ENCODE measurements at regions not wholly inside any gene's neighbourhood (a gene's known extent, or its start where the extent isn't known, plus 50 kb on each side); places are given as distances from the start of the nearest gene placed in this dataset.

DNA sequence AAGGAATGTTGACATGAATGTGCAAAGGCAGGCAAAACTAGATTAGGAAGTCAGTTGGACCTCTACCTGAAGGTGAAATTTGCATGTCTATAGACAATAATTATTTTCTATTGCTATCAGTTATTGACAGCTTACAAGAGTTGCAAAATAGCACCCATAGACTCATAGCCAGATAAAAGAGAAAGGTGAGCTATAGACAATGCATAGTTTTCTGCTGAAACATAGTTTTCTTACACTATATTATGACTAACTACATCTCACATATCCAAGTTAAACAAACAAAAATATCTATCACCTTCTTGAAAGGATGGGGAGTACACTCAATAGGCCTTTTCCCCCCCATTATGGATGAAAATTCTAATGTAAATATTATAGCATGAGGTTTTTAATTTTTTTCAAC lies 305.0 kb downstream of the PTH2R start:
- Histone ChIP-seq H3K36me3 (ENCODE audit: control insufficient read depth, insufficient read depth, low read length) (no peaks in the 10 kb centered on the region), H4K20me1 (ENCODE audit: control insufficient read depth, extremely low read depth, insufficient read depth, low read length) (no peaks in the 10 kb centered on the region), H3K79me2 (ENCODE audit: control insufficient read depth, insufficient read depth, low read length) (no peaks in the 10 kb centered on the region), H2AFZ (ENCODE audit: low read length) (no peak overlapping the region), H3K4me2 (ENCODE audit: extremely low read depth, insufficient read depth, low read length) (no peak overlapping the region), H3K27ac (ENCODE audit: insufficient read depth, low read length) (no peak overlapping the region), H3K27me3 (ENCODE audit: control insufficient read depth, insufficient read depth, low read length) (no peaks in the 10 kb centered on the region), H3K4me1 (ENCODE audit: control insufficient read depth, extremely low read depth, insufficient read depth, low read length) (no peaks in the 10 kb centered on the region), H3K4me3 (replicated peaks in 1 of 4; ENCODE audit: control extremely low read depth in 1 of 4, insufficient read depth in 1 of 4, low read depth in 3 of 4, low read length in 4 of 4) (no peak overlapping the region), H3K9ac (ENCODE audit: insufficient read depth, low read length) (no peak overlapping the region), H3K9me3 (ENCODE audit: control insufficient read depth, insufficient read depth, low read depth, low read length) (no peaks in the 10 kb centered on the region)
- no peak for DNase-seq (ENCODE audit: low read depth in 2 of 2)
- TF ChIP-seq EZH2 (IDR thresholded peaks at IDR 0.05; ENCODE audit: low read length, missing control alignments) (no peak), CTCF (conservative IDR thresholded peaks at IDR 0.05 in 1 of 2, IDR thresholded peaks at IDR 0.05 in 1 of 2; ENCODE audit: low read depth in 1 of 2, low read length in 2 of 2) (no peak)

- no peaks in the 10 kb centered on the region for H3K4me1 ChIP-seq (ENCODE audit: control insufficient read depth, extremely low read depth, insufficient read depth, low read length)
- H3K79me2 ChIP-seq (ENCODE audit: control insufficient read depth, insufficient read depth, low read length) = no peaks in the 10 kb centered on the region
- H3K9ac ChIP-seq (ENCODE audit: insufficient read depth, low read length) = no peak overlapping the region
- no peaks in the 10 kb centered on the region for H4K20me1 ChIP-seq (ENCODE audit: control insufficient read depth, extremely low read depth, insufficient read depth, low read length)
- no peak for TF ChIP-seq CTCF (conservative IDR thresholded peaks at IDR 0.05 in 1 of 2, IDR thresholded peaks at IDR 0.05 in 1 of 2; ENCODE audit: low read depth in 1 of 2, low read length in 2 of 2)
- TF ChIP-seq EZH2 (IDR thresholded peaks at IDR 0.05; ENCODE audit: low read length, missing control alignments) = no peak
- no peak for DNase-seq (ENCODE audit: low read depth in 2 of 2)
- no peak overlapping the region for H2AFZ ChIP-seq (ENCODE audit: low read length)
- no peaks in the 10 kb centered on the region for H3K9me3 ChIP-seq (ENCODE audit: control insufficient read depth, insufficient read depth, low read depth, low read length)
- no peak overlapping the region for H3K4me2 ChIP-seq (ENCODE audit: extremely low read depth, insufficient read depth, low read length)
- H3K27me3 ChIP-seq (ENCODE audit: control insufficient read depth, insufficient read depth, low read length) = no peaks in the 10 kb centered on the region
- H3K36me3 ChIP-seq (ENCODE audit: control insufficient read depth, insufficient read depth, low read length) = no peaks in the 10 kb centered on the region
- no peak overlapping the region for H3K27ac ChIP-seq (ENCODE audit: insufficient read depth, low read length)
- H3K4me3 ChIP-seq (replicated peaks in 1 of 4; ENCODE audit: control extremely low read depth in 1 of 4, insufficient read depth in 1 of 4, low read depth in 3 of 4, low read length in 4 of 4) = no peak overlapping the region
These were observed 306.6 kb downstream of the PTH2R start for GRCh38 chr2:208713066-208713745.

- TF ChIP-seq CTCF (conservative IDR thresholded peaks at IDR 0.05 in 1 of 2, IDR thresholded peaks at IDR 0.05 in 1 of 2; ENCODE audit: low read depth in 1 of 2, low read length in 2 of 2) = no peak
- TF ChIP-seq EZH2 (IDR thresholded peaks at IDR 0.05; ENCODE audit: low read length, missing control alignments) = no peak
- Histone ChIP-seq H3K27ac (ENCODE audit: insufficient read depth, low read length) (no peak overlapping the region), H3K79me2 (ENCODE audit: control insufficient read depth, insufficient read depth, low read length) (no peaks in the 10 kb centered on the region), H3K9me3 (ENCODE audit: control insufficient read depth, insufficient read depth, low read depth, low read length) (no peaks in the 10 kb centered on the region), H3K36me3 (ENCODE audit: control insufficient read depth, insufficient read depth, low read length) (no peaks in the 10 kb centered on the region), H3K4me2 (ENCODE audit: extremely low read depth, insufficient read depth, low read length) (no peak overlapping the region), H3K4me1 (ENCODE audit: control insufficient read depth, extremely low read depth, insufficient read depth, low read length) (no peaks in the 10 kb centered on the region), H3K9ac (ENCODE audit: insufficient read depth, low read length) (no peak overlapping the region), H4K20me1 (ENCODE audit: control insufficient read depth, extremely low read depth, insufficient read depth, low read length) (no peaks in the 10 kb centered on the region), H3K4me3 (replicated peaks in 1 of 4; ENCODE audit: control extremely low read depth in 1 of 4, insufficient read depth in 1 of 4, low read depth in 3 of 4, low read length in 4 of 4) (no peak overlapping the region), H3K27me3 (ENCODE audit: control insufficient read depth, insufficient read depth, low read length) (no peaks in the 10 kb centered on the region), H2AFZ (ENCODE audit: low read length) (no peak overlapping the region)
- no peak for DNase-seq (ENCODE audit: low read depth in 2 of 2)
These were observed 312.2 kb downstream of the PTH2R start for GRCh38 chr2:208718828-208719227.
